HepG2 (cell line): ENCODE measurements at regions not wholly inside any gene's neighbourhood (a gene's known extent, or its start where the extent isn't known, plus 50 kb on each side); places are given as distances from the start of the nearest gene placed in this dataset.

Experiments used
- ATAC-seq: fragments of 200-7000 bp; cut with Tn5 transposase; 3 replicates; pipeline ENCODE4 v1.9.1; 2020; ENCODE audit warnings: mild to moderate bottlenecking, moderate library complexity
- BruUV-seq: library from RNA; stranded (reverse); fragments of 400-500 nt; replicated peaks from 2 replicates; lab custom pipeline; 2021; lab: Mats Ljungman, UMichigan
- CTCF ChIA-PET: fragments of 300-600 bp; formaldehyde crosslinking; extraction: SDS; loops from one replicate; lab custom pipeline; 2021; ENCODE audit warnings: low total read pairs, inconsistent platforms, low intra/inter-chr PET ratio; lab: Yijun Ruan, JAX
- POLR2A ChIA-PET: fragments of 350-600 bp; sonication (Branson Sonifier 250); formaldehyde crosslinking; loops from one replicate; lab custom pipeline; 2020; ENCODE audit warnings: antibody characterized with exemption, inconsistent platforms; lab: Yijun Ruan, JAX
- DNase-seq: peaks from one replicate; pipeline ENCODE4 v3.0.0-alpha.2; 2015; ENCODE audit warnings: low spot score
- FAIRE-seq: peaks from 3 replicates; lab custom pipeline; 2011; peaks lifted over from hg19 to GRCh38; lab: Jason Lieb, UNC
- H2AFZ ChIP-seq: one replicate; pipeline ENCODE4 v1.6.1; 2011; ENCODE audit warnings: low read length, inconsistent platforms
- H3K27ac ChIP-seq: fragments of 300-600 bp; 3 replicates; pipeline ENCODE4 v1.8.0; 2011; ENCODE audit warnings: mixed run types, mild to moderate bottlenecking, mixed read lengths, low read length, inconsistent platforms; ENCODE audit not compliant: insufficient read depth; ENCODE audit errors: extremely low read length
- H3K27me3 ChIP-seq, 2 experiments: fragments of 200-600 bp in 1 of 2; 2 replicates in 1 of 2; 3 replicates in 1 of 2; pipeline versions ENCODE4 v1.6.0 to v1.8.0; 2011; ENCODE audit warnings: low read length in 2 of 2, mild to moderate bottlenecking in 2 of 2, moderate library complexity in 2 of 2, inconsistent platforms in 1 of 2; ENCODE audit not compliant: insufficient read depth in 2 of 2, control insufficient read depth in 1 of 2
- H3K36me3 ChIP-seq, 2 experiments: fragments of 200-600 bp in 1 of 2; replicated peaks in 1 of 2; 2 replicates in 1 of 2; 3 replicates in 1 of 2; pipeline versions ENCODE4 v1.5.1 to v1.8.0; 2011; ENCODE audit warnings: low read length in 2 of 2, inconsistent platforms in 1 of 2; ENCODE audit not compliant: insufficient read depth in 2 of 2, control insufficient read depth in 1 of 2
- H3K4me1 ChIP-seq: 2 replicates; pipeline ENCODE4 v1.5.1; 2012; ENCODE audit warnings: low read length, inconsistent platforms; ENCODE audit not compliant: insufficient read depth
- H3K4me2 ChIP-seq: 2 replicates; pipeline ENCODE4 v1.6.0; 2011; ENCODE audit warnings: low read depth, low read length, inconsistent platforms
- H3K4me3 ChIP-seq, 3 experiments: fragments of 200-600 bp in 1 of 3; sonication (generic), shearing (Covaris generic) in 1 of 3; replicated peaks in 1 of 3; 2 replicates each; pipeline ENCODE4 v1.5.1; 2011 to 2016; ENCODE audit warnings: low read length in 3 of 3, inconsistent platforms in 2 of 3, low read depth in 2 of 3, mild to moderate bottlenecking in 2 of 3, control low read depth in 1 of 3, mixed read lengths in 1 of 3; ENCODE audit not compliant: insufficient read depth in 1 of 3
- H3K79me2 ChIP-seq: one replicate; pipeline ENCODE4 v1.6.1; 2011; ENCODE audit warnings: low read length, inconsistent platforms; ENCODE audit not compliant: insufficient read depth
- H3K9ac ChIP-seq: 2 replicates; pipeline ENCODE4 v1.6.0; 2011; ENCODE audit warnings: mild to moderate bottlenecking, low read depth, low read length, inconsistent platforms; ENCODE audit not compliant: insufficient read depth
- H3K9me3 ChIP-seq: 2 replicates; pipeline ENCODE4 v1.5.1; 2012; ENCODE audit warnings: mild to moderate bottlenecking, low read length
- H4K20me1 ChIP-seq: 2 replicates; pipeline ENCODE4 v1.6.0; 2011; ENCODE audit warnings: inconsistent platforms, mild to moderate bottlenecking, low read length, moderate library complexity; ENCODE audit not compliant: insufficient read depth
- ERF ChIP-seq: IDR thresholded peaks from 2 replicates; pipeline ENCODE4 v1.6.1; 2018; ENCODE audit warnings: missing biosample characterization, missing genetic modification reagents
- FUBP1 ChIP-seq: sonication (generic); formaldehyde crosslinking; IDR thresholded peaks from 2 replicates; pipeline ENCODE4 v1.5.1; 2020; ENCODE audit warnings: missing genetic modification reagents, mild to moderate bottlenecking, borderline replicate concordance
- IRF2 ChIP-seq: IDR thresholded peaks from 2 replicates; pipeline ENCODE4 v1.6.1; 2018; ENCODE audit warnings: missing genetic modification reagents, missing compliant biosample characterization
- MIER2 ChIP-seq: IDR thresholded peaks from 2 replicates; pipeline ENCODE4 v1.6.1; 2016; ENCODE audit warnings: missing biosample characterization, missing genetic modification reagents
- NR0B2 ChIP-seq: sonication (generic); formaldehyde crosslinking; IDR thresholded peaks from 2 replicates; pipeline ENCODE4 v1.4.0; 2020; ENCODE audit warnings: mild to moderate bottlenecking, missing genetic modification reagents
- NR1H2 ChIP-seq: sonication (generic); formaldehyde crosslinking; IDR thresholded peaks from 2 replicates; pipeline ENCODE4 v1.8.1; 2022; ENCODE audit warnings: low read depth, missing genetic modification reagents, borderline replicate concordance
- PITX1 ChIP-seq: sonication (generic); formaldehyde crosslinking; IDR thresholded peaks from 2 replicates; pipeline ENCODE4 v1.5.1; 2020; ENCODE audit warnings: mild to moderate bottlenecking, missing genetic modification reagents
- SAFB2 ChIP-seq: sonication (generic); formaldehyde crosslinking; IDR thresholded peaks from 2 replicates; pipeline ENCODE4 v1.5.1; 2020; ENCODE audit warnings: missing genetic modification reagents, low read depth, mild to moderate bottlenecking, borderline replicate concordance
- SKIL ChIP-seq: sonication (generic); formaldehyde crosslinking; IDR thresholded peaks from 2 replicates; pipeline ENCODE4 v1.8.0; 2022; ENCODE audit warnings: missing genetic modification reagents, mild to moderate bottlenecking, moderate library complexity, borderline replicate concordance
- ZMYM3 ChIP-seq: sonication (generic); formaldehyde crosslinking; IDR thresholded peaks from 2 replicates; pipeline ENCODE4 v1.5.1; 2020; ENCODE audit warnings: mild to moderate bottlenecking, missing genetic modification reagents
- ZNF138 ChIP-seq: sonication (generic); formaldehyde crosslinking; IDR thresholded peaks from 2 replicates; pipeline ENCODE4 v1.5.0; 2020; ENCODE audit warnings: mild to moderate bottlenecking, low read depth, missing genetic modification reagents
- ZNF34 ChIP-seq: sonication (generic); formaldehyde crosslinking; IDR thresholded peaks from 2 replicates; pipeline ENCODE4 v1.4.0; 2020; ENCODE audit warnings: mild to moderate bottlenecking, missing genetic modification reagents, borderline replicate concordance
- WGBS: methylation state at CpG from one replicate; pipeline ENCODE4 v1.1.6; 2017; ENCODE audit warnings: low lambda C conversion rate; 5-methylcytosine and 5-hydroxymethylcytosine counted together
- in situ Hi-C: cut with HindIII; loops from 2 replicates; pipeline ENCODE4 v1.10.0; 2017; ENCODE audit warnings: low pct_unique_long_range_greater_than_20kb; ENCODE audit not compliant: extremely low pct_ligation_motif_present
- intact Hi-C: fragments of 100-400 bp; cut with micrococcal nuclease; formaldehyde crosslinking; loops from one replicate; pipeline ENCODE4 v1.10.0; 2022; ENCODE audit not compliant: unreplicated experiment
- TF ChIP-seq, protein P1 (sequence below): sonication (generic); formaldehyde crosslinking; conservative IDR thresholded peaks from 2 replicates; pipeline ENCODE4 v1.8.0; 2022; ENCODE audit warnings: missing genetic modification reagents
- TF ChIP-seq, protein P2 (sequence below): sonication (generic); formaldehyde crosslinking; IDR thresholded peaks from 2 replicates; pipeline ENCODE4 v1.4.0; 2020; ENCODE audit warnings: mild to moderate bottlenecking, missing genetic modification reagents
- TF ChIP-seq, protein P3 (sequence below): sonication (generic); formaldehyde crosslinking; conservative IDR thresholded peaks from 2 replicates; pipeline ENCODE4 v1.4.0; 2020; ENCODE audit warnings: missing genetic modification reagents

- no peak for TF ChIP-seq FUBP1 (CRISPR knock-in tag)
- TF ChIP-seq, protein P1, sequence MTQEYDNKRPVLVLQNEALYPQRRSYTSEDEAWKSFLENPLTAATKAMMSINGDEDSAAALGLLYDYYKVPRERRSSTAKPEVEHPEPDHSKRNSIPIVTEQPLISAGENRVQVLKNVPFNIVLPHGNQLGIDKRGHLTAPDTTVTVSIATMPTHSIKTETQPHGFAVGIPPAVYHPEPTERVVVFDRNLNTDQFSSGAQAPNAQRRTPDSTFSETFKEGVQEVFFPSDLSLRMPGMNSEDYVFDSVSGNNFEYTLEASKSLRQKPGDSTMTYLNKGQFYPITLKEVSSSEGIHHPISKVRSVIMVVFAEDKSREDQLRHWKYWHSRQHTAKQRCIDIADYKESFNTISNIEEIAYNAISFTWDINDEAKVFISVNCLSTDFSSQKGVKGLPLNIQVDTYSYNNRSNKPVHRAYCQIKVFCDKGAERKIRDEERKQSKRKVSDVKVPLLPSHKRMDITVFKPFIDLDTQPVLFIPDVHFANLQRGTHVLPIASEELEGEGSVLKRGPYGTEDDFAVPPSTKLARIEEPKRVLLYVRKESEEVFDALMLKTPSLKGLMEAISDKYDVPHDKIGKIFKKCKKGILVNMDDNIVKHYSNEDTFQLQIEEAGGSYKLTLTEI (CRISPR knock-in tag) = no peak
- no peak for TF ChIP-seq ZMYM3 (CRISPR knock-in tag)
- no peak for TF ChIP-seq SKIL (CRISPR knock-in tag)
Observed at GRCh38 chr3:76487446-76487845, 552.5 kb upstream of the ROBO2 start (continued).

DNA sequence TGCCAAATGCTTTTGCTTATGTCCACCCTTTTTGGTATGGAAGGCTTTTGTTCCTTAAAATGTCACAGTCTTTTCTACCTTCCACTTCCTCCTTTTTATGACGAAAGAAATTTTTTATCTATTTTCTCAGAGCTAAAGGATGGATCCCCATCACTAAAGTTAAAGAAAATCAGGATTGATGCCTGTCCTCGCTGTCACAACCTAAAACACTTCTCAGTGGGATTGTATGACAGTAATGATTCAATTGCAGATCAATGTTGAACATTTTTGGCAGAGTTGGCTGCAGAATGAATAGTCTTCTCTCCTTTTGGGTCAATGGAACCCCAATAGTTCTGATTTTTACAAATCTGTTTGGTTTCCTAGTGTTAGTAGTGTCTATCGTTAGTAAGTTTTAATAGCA lies 549.8 kb upstream of the ROBO2 start:
- no peaks in the 10 kb centered on the region for H3K27me3 ChIP-seq
- WGBS = 11% methylated on average over 3 of the region's 3 CpGs
- ATAC-seq = no peak
- H3K79me2 ChIP-seq = no peaks in the 10 kb centered on the region
- ChIA-PET CTCF (no interaction called here), POLR2A (no interaction called here)
- no peak overlapping the region for H3K4me3 ChIP-seq
- H3K4me1 ChIP-seq = no peaks in the 10 kb centered on the region
- no peak for FAIRE-seq
- no peaks in the 10 kb centered on the region for H4K20me1 ChIP-seq
- no TSS peak for BruUV-seq
- intact Hi-C loops = no loop called here
- no peak overlapping the region for H3K9ac ChIP-seq
- H3K4me2 ChIP-seq = no peak overlapping the region
- TF ChIP-seq ERF (CRISPR knock-in tag) (no peak), ZNF138 (CRISPR knock-in tag) (no peak), NR1H2 (CRISPR knock-in tag) (no peak), MIER2 (CRISPR knock-in tag) (no peak), ZNF34 (CRISPR knock-in tag) (no peak), NR0B2 (CRISPR knock-in tag) (no peak), IRF2 (no peak), SAFB2 (CRISPR knock-in tag) (no peak), PITX1 (CRISPR knock-in tag) (no peak)
- TF ChIP-seq, protein P2, sequence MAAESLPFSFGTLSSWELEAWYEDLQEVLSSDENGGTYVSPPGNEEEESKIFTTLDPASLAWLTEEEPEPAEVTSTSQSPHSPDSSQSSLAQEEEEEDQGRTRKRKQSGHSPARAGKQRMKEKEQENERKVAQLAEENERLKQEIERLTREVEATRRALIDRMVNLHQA = no peak
- TF ChIP-seq, protein P3, sequence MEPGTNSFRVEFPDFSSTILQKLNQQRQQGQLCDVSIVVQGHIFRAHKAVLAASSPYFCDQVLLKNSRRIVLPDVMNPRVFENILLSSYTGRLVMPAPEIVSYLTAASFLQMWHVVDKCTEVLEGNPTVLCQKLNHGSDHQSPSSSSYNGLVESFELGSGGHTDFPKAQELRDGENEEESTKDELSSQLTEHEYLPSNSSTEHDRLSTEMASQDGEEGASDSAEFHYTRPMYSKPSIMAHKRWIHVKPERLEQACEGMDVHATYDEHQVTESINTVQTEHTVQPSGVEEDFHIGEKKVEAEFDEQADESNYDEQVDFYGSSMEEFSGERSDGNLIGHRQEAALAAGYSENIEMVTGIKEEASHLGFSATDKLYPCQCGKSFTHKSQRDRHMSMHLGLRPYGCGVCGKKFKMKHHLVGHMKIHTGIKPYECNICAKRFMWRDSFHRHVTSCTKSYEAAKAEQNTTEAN (CRISPR knock-in tag) = no peak
- no peak overlapping the region for H2AFZ ChIP-seq
- H3K9me3 ChIP-seq = no peaks in the 10 kb centered on the region
- in situ Hi-C loops = no loop called here
- H3K36me3 ChIP-seq = no peaks in the 10 kb centered on the region
- no peak overlapping the region for H3K27ac ChIP-seq
- DNase-seq = no peak
